HG03342 (cell line): ENCODE measurements at regions not wholly inside any gene's neighbourhood (a gene's known extent, or its start where the extent isn't known, plus 50 kb on each side); places are given as distances from the start of the nearest gene placed in this dataset.

Experiments used
- ATAC-seq: cut with Tn5 transposase; IDR thresholded peaks from one replicate; pipeline ENCODE4 v1.9.1; 2021; ENCODE audit warnings: mild to moderate bottlenecking, moderate library complexity; ENCODE audit not compliant: unreplicated experiment

- ATAC-seq = no peak
Observed at GRCh38 chr22:48889209-48889830, 938.4 kb downstream of the BRD1 start.

- ATAC-seq = no peak
Observed at GRCh38 chr22:48888466-48889208, 939.0 kb downstream of the BRD1 start.

GRCh38 chr22:48887394-48888332 is 940.0 kb downstream of the BRD1 start:
- ATAC-seq = no peak

- no peak for ATAC-seq
Observed at GRCh38 chr22:48886604-48887393, 940.9 kb downstream of the BRD1 start.

GRCh38 chr22:48885919-48886305 is 941.8 kb downstream of the BRD1 start:
- no peak for ATAC-seq

GRCh38 chr22:48885271-48885918 is 942.3 kb downstream of the BRD1 start:
- ATAC-seq = no peak

- no peak for ATAC-seq
Observed at GRCh38 chr22:48884786-48885185, 942.9 kb downstream of the BRD1 start.

GRCh38 chr22:48884324-48884723 is 943.3 kb downstream of the BRD1 start:
- ATAC-seq = no peak

- ATAC-seq = no peak
Observed at GRCh38 chr22:48883211-48883960, 944.3 kb downstream of the BRD1 start.

- no peak for ATAC-seq
Observed at GRCh38 chr22:48882636-48883200, 945.0 kb downstream of the BRD1 start.

GRCh38 chr22:48881326-48881980 is 946.2 kb downstream of the BRD1 start:
- ATAC-seq = no peak

GRCh38 chr22:48880749-48881148 is 946.9 kb downstream of the BRD1 start:
- no peak for ATAC-seq

- ATAC-seq = no peak
Observed at GRCh38 chr22:48876951-48877350, 950.7 kb downstream of the BRD1 start.

- ATAC-seq = no peak
Observed at GRCh38 chr22:48874956-48875355, 952.7 kb downstream of the BRD1 start.

GRCh38 chr22:48873191-48873520 is 954.5 kb downstream of the BRD1 start:
- ATAC-seq = no peak

GRCh38 chr22:48872271-48873190 is 955.1 kb downstream of the BRD1 start:
- no peak for ATAC-seq

- no peak for ATAC-seq
Observed at GRCh38 chr22:48871176-48871840, 956.4 kb downstream of the BRD1 start.
